Skeletal muscle cell (primary cell): ENCODE measurements at regions not wholly inside any gene's neighbourhood (a gene's known extent, or its start where the extent isn't known, plus 50 kb on each side); places are given as distances from the start of the nearest gene placed in this dataset.

Source experiments
- DNase-seq: peaks from one replicate; pipeline ENCODE4 v3.0.0-alpha.2; 2010; ENCODE audit warnings: low read depth
- H3K4me3 ChIP-seq: 2 replicates; pipeline ENCODE4 v1.5.1; 2011; ENCODE audit warnings: low read depth, mild to moderate bottlenecking, control low read depth, low read length, moderate library complexity

DNA sequence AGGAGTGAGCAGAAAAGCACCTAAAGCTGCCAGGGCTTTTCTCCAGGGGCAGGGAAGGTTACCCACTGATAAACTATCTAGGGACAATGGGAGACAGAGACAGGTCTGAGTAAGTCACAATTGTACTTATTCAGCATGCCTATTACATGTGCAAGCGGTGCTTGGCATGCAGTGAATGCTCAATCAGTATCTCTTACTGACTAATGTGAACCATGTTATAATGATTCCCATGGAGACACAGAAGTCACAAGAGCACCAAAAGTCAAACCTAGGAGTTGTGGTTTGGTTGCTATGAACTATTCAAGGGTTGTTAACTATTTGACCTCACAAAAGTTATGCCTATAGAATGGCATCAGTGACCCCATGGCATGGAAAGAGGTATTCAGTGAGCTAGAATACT lies 50.0 kb upstream of the RASGRP1 start:
- H3K4me3 ChIP-seq = no peak overlapping the region
- no peak for DNase-seq

- no peak overlapping the region for H3K4me3 ChIP-seq
- no peak for DNase-seq
Measured at GRCh38 chr15:38617831-38618230, 53.2 kb upstream of the RASGRP1 start.

- no peak for DNase-seq
- no peak overlapping the region for H3K4me3 ChIP-seq
Measured at GRCh38 chr15:38618242-38618955, 53.8 kb upstream of the RASGRP1 start.

DNA sequence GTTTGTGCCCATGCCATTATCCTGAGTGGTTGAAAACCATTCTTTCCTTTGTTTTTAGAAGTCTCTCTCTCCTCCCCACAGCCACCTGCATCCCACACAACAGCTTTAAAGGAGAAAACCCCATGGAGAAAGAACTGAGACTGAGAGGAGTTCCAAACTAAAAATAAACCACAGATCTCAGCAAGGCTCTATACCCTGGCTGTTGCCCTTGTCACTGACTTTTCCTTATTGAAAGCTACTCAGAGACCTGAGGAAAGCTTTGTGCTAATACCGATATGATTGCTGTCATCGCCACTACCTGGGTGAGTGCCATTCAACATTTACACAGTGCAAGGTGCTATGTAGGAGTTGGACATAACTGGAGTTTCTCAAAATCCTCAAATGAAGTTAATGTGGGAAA lies 55.5 kb upstream of the RASGRP1 start:
- H3K4me3 ChIP-seq = no peak overlapping the region
- DNase-seq = no peak

DNA sequence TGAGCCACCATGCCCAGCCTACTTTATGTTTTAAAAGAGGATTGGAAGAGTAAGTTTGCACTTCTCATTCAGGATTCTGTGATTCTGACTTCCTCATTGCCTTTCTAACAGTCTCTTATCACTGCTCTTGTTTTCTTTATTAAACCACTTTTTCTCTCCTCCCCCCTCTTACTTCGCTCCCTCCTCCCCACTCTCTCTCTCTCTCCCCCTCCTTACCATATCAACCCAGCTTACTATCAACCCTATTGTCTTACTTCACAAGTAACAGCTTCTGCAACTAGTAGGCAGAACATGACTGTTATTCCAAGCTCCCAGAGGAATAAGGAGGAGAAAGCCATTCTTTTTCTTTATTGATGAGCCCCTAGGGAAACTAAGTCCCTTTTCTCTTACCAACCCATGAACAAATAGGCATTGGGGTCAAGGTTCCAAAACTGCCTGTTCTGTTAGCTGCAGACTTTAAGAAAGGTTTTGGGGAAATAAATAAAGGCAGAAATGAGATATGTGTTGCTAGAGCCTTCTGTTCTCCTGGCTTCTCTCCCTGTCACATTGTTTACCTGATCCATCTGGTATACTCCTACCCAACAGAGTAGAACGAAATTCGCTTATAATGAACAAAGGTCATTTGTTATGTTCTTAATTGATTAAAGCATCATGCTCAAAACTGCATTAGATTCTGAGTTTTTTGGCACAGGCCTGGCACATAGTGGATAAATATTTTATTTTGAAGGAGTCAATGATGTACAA lies 56.4 kb upstream of the RASGRP1 start:
- no peak for DNase-seq

DNA sequence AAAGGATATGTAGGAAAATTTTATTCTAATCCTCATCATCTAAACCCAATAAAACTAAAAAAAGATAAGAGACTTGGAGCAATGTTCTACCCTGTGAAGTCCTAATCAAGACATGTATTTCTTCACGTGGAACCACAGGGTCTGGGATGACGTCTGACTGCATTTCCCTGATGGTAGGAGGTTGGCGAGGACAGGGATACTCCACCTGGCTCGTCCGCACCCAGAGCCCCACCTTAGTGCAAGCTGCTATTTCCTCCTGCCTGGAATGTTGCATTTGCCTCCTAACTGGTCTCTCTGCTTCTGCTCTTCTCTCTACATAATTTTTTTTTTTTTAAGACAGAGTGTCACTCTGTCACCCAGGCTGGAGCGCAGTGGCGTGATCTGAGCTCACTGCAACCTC lies 57.7 kb upstream of the RASGRP1 start:
- no peak for DNase-seq
- no peak overlapping the region for H3K4me3 ChIP-seq

More for the DNA sequence above, 56.4 kb upstream of the RASGRP1 start:
- H3K4me3 ChIP-seq = no peak overlapping the region

- no peak overlapping the region for H3K4me3 ChIP-seq
- no peak for DNase-seq
Measured at GRCh38 chr15:38622908-38623307, 58.3 kb upstream of the RASGRP1 start.

DNA sequence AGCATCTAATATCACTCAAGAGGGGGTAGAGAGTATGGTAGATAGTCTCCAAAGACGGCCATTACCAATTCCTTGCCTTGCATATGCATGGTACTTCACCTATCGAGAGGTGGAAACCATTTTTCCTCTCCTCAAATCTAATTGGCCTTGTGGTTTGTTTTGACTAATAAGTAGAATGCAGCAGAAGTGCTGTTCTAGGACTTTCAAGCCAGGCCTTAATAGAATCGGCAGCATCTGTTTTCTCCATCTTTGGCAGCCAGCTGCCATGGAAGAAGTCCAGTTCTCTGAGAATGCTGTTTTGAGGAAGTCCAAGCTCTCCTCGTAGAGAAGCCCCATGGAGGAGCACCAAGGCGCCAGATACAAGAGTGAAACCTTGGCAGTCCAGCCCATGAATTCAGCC lies 59.1 kb upstream of the RASGRP1 start:
- no peak for DNase-seq
- H3K4me3 ChIP-seq = no peak overlapping the region

DNA sequence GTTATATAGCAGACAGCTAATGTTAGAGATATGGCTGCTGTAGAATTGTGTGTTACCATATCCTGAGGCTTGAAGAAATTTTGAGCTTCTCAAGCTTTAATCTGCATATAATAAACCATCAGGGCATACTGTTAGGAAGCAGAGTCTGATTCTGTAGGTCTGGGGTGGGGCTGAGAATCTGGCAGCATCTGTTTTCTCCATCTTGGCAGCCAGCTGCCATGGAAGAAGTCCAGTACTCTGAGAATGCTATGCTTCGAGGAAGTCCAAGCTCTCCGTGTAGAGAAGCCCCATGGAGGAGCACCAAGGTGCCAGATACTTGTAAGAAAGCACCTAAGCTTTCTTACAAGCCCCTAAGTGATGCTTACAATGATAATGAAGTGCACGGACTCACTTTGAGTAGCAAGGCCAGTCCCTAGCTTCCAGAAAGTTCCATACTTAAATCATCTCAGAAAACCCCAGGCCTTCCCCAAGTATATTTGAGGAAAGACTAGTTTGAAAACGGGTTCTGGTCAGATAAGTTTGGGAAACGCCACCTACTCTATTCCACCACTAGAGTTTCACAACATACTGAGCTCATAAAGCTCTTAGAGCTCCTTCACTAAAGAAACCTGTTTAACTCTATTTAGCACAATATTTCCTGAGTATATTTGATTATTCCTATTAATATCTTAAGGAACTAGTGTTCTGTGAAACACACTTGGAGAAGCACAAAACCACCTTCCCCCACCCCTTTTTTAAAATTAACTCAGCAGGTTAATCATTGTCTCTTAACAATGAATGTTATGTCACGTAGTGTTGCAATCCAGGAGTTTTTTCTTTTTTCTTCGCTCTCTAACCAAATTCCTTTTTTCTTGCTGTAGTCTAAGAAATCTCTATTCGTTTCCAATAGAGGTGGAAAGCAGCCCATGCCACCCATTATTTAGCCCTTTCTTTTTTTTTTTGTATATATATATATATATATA lies 59.9 kb upstream of the RASGRP1 start:
- no peak overlapping the region for H3K4me3 ChIP-seq
- DNase-seq = no peak

DNA sequence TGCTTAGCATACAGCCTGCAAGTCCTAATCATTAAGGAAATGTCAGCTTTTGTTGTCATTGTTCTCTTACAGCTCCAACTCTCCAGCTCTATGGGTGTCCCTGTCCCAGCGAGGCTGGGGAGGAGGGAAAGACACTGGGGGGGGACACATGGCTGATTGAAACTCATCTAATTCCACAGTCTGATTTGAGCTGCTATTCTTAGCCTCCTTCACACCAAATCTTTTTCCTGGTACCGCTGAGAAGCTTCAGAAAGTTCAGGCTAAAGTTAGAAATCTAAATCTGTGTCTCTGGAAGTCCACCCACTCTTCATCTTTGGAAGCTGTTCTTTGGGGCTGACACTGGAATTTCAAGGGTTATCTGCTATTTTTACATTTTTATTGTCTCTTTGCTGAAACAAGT lies 61.3 kb upstream of the RASGRP1 start:
- no peak for DNase-seq
- no peak overlapping the region for H3K4me3 ChIP-seq

DNA sequence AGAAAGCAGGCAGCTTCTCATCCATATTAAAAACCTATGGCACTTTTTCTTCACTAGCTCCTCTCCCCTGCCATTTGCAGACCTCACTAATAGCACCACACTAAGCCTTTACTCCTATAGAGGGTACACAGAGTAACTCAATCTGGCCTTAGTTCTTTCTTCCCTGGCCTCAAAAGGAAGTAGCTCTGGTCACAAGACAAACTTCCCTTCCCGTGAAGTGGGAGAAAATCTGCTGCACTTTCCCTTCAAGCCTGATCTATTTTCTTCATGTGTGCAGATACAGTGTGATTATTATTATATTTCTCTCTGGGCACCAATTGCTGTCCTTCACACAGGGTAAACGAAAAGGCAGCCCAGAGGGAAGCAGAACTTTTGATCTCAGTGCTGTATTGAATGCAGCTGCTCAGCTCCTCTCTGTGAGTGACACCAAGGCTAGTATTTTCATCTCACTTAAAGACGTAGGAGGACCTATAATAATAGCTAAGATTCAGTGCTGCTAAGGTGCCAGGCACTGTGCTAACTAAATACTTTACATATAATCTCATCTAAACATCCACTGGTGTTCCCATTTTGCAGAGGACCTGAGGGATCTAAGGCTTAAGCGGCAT lies 61.9 kb upstream of the RASGRP1 start:
- no peak for DNase-seq
- H3K4me3 ChIP-seq = no peak overlapping the region

DNA sequence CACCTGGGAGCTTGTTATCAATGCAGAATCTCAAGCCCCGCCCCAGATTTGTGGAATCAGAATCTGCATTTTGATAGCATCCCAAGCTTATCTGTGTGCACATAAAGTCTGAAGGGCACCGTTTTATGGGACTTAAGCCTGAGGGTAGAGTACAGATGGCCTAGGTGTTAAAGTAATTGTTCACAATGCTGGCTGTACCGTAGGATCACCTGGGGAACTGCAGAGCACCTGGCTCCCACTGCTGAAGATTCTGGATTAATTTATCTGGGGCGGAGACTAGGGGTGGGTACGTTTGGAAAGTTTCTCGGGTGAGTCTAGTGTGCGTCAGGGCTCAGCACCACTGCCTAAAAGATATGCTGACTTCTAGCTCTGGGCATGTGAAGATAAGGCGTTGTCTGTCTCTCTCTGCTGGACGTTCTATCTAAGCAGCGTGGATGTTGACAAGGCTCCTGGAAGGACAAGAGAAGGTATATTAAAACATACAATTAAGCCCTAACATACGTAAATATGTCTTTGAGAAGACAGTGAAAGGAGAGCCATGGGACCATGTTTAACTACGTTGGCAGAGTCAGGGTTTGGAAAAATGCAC lies 63.2 kb upstream of the RASGRP1 start:
- no peak overlapping the region for H3K4me3 ChIP-seq
- no peak for DNase-seq

- no peak for DNase-seq
Measured at GRCh38 chr15:38631119-38632075, 66.8 kb upstream of the RASGRP1 start.

DNA sequence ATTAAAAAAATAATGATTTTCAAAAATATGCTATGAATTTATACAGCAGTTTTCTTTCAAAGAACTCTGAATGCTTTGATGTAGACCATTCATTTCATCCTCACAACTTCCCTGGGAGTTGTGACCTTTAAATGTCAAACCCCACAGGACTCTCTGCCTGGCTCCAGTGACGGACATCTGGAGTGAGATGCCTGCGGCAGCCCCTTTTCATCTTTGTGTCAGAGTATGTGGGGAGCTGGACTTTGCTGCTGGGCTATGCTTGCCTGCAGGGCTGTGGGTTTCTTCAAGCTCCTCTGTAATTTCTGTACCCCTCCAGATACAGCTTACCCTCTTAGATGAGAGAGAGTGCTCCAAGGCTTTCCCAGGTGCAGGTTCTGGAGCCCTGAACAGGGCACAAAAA lies 70.6 kb upstream of the RASGRP1 start:
- no peak for DNase-seq
- no peak overlapping the region for H3K4me3 ChIP-seq

More at GRCh38 chr15:38631119-38632075, 66.8 kb upstream of the RASGRP1 start:
- no peak overlapping the region for H3K4me3 ChIP-seq

- H3K4me3 ChIP-seq = no peak overlapping the region
- DNase-seq = no peak
Measured at GRCh38 chr15:38636597-38636996, 72.0 kb upstream of the RASGRP1 start.

GRCh38 chr15:38638126-38638525 lies 73.5 kb upstream of the RASGRP1 start:
- H3K4me3 ChIP-seq = no peak overlapping the region
- no peak for DNase-seq

DNA sequence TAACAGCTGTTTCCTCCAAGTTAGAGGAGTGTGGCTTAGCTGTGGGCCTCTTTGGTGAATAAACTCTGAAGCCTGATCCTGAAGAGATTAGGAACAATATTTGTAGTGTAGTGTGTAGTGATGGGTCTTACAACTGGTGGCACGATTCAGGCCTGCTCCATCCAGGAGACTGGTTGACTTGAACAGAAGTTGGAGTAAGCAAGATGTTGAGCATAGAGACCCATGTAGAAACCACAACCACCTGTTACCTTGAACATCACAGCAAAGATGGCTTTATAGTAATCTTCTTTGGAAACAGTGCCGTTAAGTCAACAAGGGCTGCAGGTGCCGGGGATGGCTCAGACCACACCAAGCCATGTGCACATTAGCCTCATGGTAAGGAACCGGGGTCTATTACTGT lies 74.2 kb upstream of the RASGRP1 start:
- DNase-seq = no peak
- no peak overlapping the region for H3K4me3 ChIP-seq

- no peak overlapping the region for H3K4me3 ChIP-seq
- DNase-seq = no peak
Measured at GRCh38 chr15:38642689-38643270, 78.2 kb upstream of the RASGRP1 start.
